Adipocyte (in vitro differentiated cells): ENCODE measurements at regions not wholly inside any gene's neighbourhood (a gene's known extent, or its start where the extent isn't known, plus 50 kb on each side); places are given as distances from the start of the nearest gene placed in this dataset.

Experiments used
- DNase-seq: peaks from one replicate; pipeline ENCODE4 v3.0.0-alpha.2; 2015; ENCODE audit warnings: low read depth
- H3K27me3 ChIP-seq: replicated peaks from 2 replicates; pipeline ENCODE4 v1.7.0; 2013; ENCODE audit warnings: mild to moderate bottlenecking, low read length, moderate library complexity; ENCODE audit not compliant: control insufficient read depth, insufficient read depth
- H3K36me3 ChIP-seq: 2 replicates; pipeline ENCODE4 v1.7.0; 2013; ENCODE audit warnings: low read length, mild to moderate bottlenecking, moderate library complexity; ENCODE audit not compliant: control insufficient read depth, insufficient read depth, severe bottlenecking
- H3K4me1 ChIP-seq: 2 replicates; pipeline ENCODE4 v1.7.0; 2013; ENCODE audit warnings: mild to moderate bottlenecking, low read length, moderate library complexity; ENCODE audit not compliant: control insufficient read depth, insufficient read depth
- H3K4me3 ChIP-seq: 2 replicates; pipeline ENCODE4 v1.7.0; 2013; ENCODE audit warnings: mild to moderate bottlenecking, low read length, moderate library complexity
- H3K9ac ChIP-seq: 2 replicates; pipeline ENCODE4 v1.7.0; 2013; ENCODE audit warnings: mild to moderate bottlenecking, low read length, moderate library complexity
- H3K9me3 ChIP-seq: 2 replicates; pipeline ENCODE4 v1.7.0; 2013; ENCODE audit warnings: mild to moderate bottlenecking, low read length, moderate library complexity; ENCODE audit not compliant: control insufficient read depth

- H3K4me1 ChIP-seq, result peaks cover 27% of the 10 kb centered on the region
- H3K27me3 ChIP-seq, result no peaks in the 10 kb centered on the region
- no peak overlapping the region for H3K9ac ChIP-seq
- no peaks in the 10 kb centered on the region for H3K36me3 ChIP-seq
- no peaks in the 10 kb centered on the region for H3K9me3 ChIP-seq
- DNase-seq, result no peak
- H3K4me3 ChIP-seq, result no peak overlapping the region
Measured at GRCh38 chr5:54902791-54903473, 82.5 kb downstream of the ESM1 start.

- peak; percentile 77 for DNase-seq
- no peaks in the 10 kb centered on the region for H3K36me3 ChIP-seq
- no peaks in the 10 kb centered on the region for H3K9me3 ChIP-seq
- H3K9ac ChIP-seq, result peak overlapping the region; percentile 36
- H3K27me3 ChIP-seq, result no peaks in the 10 kb centered on the region
- peaks cover 27% of the 10 kb centered on the region for H3K4me1 ChIP-seq
- peak overlapping the region; percentile 34 for H3K4me3 ChIP-seq
Measured at GRCh38 chr5:54900984-54901725, 84.2 kb downstream of the ESM1 start.

GRCh38 chr5:54897001-54897400 lies 88.4 kb downstream of the ESM1 start:
- H3K9ac ChIP-seq, result no peak overlapping the region
- no peak for DNase-seq
- H3K9me3 ChIP-seq, result no peaks in the 10 kb centered on the region
- H3K27me3 ChIP-seq, result no peaks in the 10 kb centered on the region
- no peaks in the 10 kb centered on the region for H3K36me3 ChIP-seq
- H3K4me3 ChIP-seq, result no peak overlapping the region
- peaks cover 12% of the 10 kb centered on the region for H3K4me1 ChIP-seq

GRCh38 chr5:54895816-54896341 lies 89.5 kb downstream of the ESM1 start:
- no peaks in the 10 kb centered on the region for H3K27me3 ChIP-seq
- H3K36me3 ChIP-seq, result no peaks in the 10 kb centered on the region
- peak; percentile 84 for DNase-seq
- H3K4me3 ChIP-seq, result no peak overlapping the region
- H3K4me1 ChIP-seq, result peaks cover 2% of the 10 kb centered on the region
- no peak overlapping the region for H3K9ac ChIP-seq
- H3K9me3 ChIP-seq, result no peaks in the 10 kb centered on the region

- Histone ChIP-seq H3K9me3 (no peaks in the 10 kb centered on the region), H3K27me3 (no peaks in the 10 kb centered on the region), H3K9ac (no peak overlapping the region), H3K36me3 (no peaks in the 10 kb centered on the region), H3K4me1 (peaks cover 2% of the 10 kb centered on the region), H3K4me3 (no peak overlapping the region)
- DNase-seq, result no peak
Measured at GRCh38 chr5:54894957-54895815, 90.2 kb downstream of the ESM1 start.

GRCh38 chr5:54889826-54890225 lies 95.6 kb downstream of the ESM1 start:
- DNase-seq, result peak; percentile 83
- H3K27me3 ChIP-seq, result no peaks in the 10 kb centered on the region
- H3K9ac ChIP-seq, result no peak overlapping the region
- H3K4me1 ChIP-seq, result peaks cover 8% of the 10 kb centered on the region
- H3K36me3 ChIP-seq, result no peaks in the 10 kb centered on the region
- H3K4me3 ChIP-seq, result no peak overlapping the region
- no peaks in the 10 kb centered on the region for H3K9me3 ChIP-seq

- no peaks in the 10 kb centered on the region for H3K36me3 ChIP-seq
- no peaks in the 10 kb centered on the region for H3K9me3 ChIP-seq
- no peaks in the 10 kb centered on the region for H3K27me3 ChIP-seq
- no peak overlapping the region for H3K9ac ChIP-seq
- no peak overlapping the region for H3K4me3 ChIP-seq
- peaks cover 12% of the 10 kb centered on the region for H3K4me1 ChIP-seq
- no peak for DNase-seq
Measured at GRCh38 chr5:54887663-54888062, 97.7 kb downstream of the ESM1 start.

GRCh38 chr5:54886866-54887265 lies 98.5 kb downstream of the ESM1 start:
- Histone ChIP-seq H3K9me3 (no peaks in the 10 kb centered on the region), H3K9ac (no peak overlapping the region), H3K36me3 (no peaks in the 10 kb centered on the region), H3K4me1 (peaks cover 12% of the 10 kb centered on the region), H3K4me3 (no peak overlapping the region), H3K27me3 (no peaks in the 10 kb centered on the region)
- DNase-seq, result no peak

GRCh38 chr5:54885636-54886035 lies 99.8 kb downstream of the ESM1 start:
- H3K4me1 ChIP-seq, result peaks cover 12% of the 10 kb centered on the region
- H3K9me3 ChIP-seq, result no peaks in the 10 kb centered on the region
- H3K36me3 ChIP-seq, result no peaks in the 10 kb centered on the region
- H3K9ac ChIP-seq, result no peak overlapping the region
- DNase-seq, result no peak
- no peak overlapping the region for H3K4me3 ChIP-seq
- H3K27me3 ChIP-seq, result no peaks in the 10 kb centered on the region

- H3K4me3 ChIP-seq, result peak overlapping the region; percentile 77
Measured at GRCh38 chr5:54884195-54884536, 101.2 kb downstream of the ESM1 start.

More at GRCh38 chr5:54884195-54884536, 101.2 kb downstream of the ESM1 start:
- peaks cover 4% of the 10 kb centered on the region for H3K4me1 ChIP-seq
- no peaks in the 10 kb centered on the region for H3K27me3 ChIP-seq
- DNase-seq, result no peak
- peak overlapping the region; percentile 59 for H3K9ac ChIP-seq
- H3K36me3 ChIP-seq, result no peaks in the 10 kb centered on the region
- H3K9me3 ChIP-seq, result no peaks in the 10 kb centered on the region
